SK-N-MC (cell line): ENCODE measurements at regions not wholly inside any gene's neighbourhood (a gene's known extent, or its start where the extent isn't known, plus 50 kb on each side); places are given as distances from the start of the nearest gene placed in this dataset.

Source experiments
- DNase-seq: peaks from one replicate; pipeline ENCODE4 v3.0.0-alpha.2; 2011; ENCODE audit warnings: low read depth, low spot score
- H3K27ac ChIP-seq: fragments of 200-600 bp; sonication (generic); 2 replicates; pipeline ENCODE4 v1.5.1; 2016; ENCODE audit warnings: mixed run types
- H3K36me3 ChIP-seq: fragments of 200-600 bp; sonication (generic); 2 replicates; pipeline ENCODE4 v1.6.1; 2017; ENCODE audit warnings: antibody characterized with exemption, low read length, mixed read lengths; ENCODE audit not compliant: insufficient read depth
- H3K4me3 ChIP-seq: fragments of 200-600 bp; sonication (generic); 2 replicates; pipeline ENCODE4 v1.5.1; 2016
- H3K9ac ChIP-seq: fragments of 200-600 bp; sonication (generic); 2 replicates; pipeline ENCODE4 v1.8.0; 2017; ENCODE audit warnings: mixed run types, mixed read lengths; ENCODE audit not compliant: insufficient read length
- H3K9me3 ChIP-seq: fragments of 200-600 bp; sonication (generic); 2 replicates; pipeline ENCODE4 v1.6.1; 2017; ENCODE audit warnings: low read depth, mild to moderate bottlenecking, antibody characterized with exemption, low read length, moderate library complexity, mixed read lengths
- EZH2 ChIP-seq: fragments of 200-600 bp; sonication (generic); IDR thresholded peaks from one replicate; pipeline ENCODE4 v1.6.1; 2017; ENCODE audit warnings: antibody characterized with exemption
- FOXP2 ChIP-seq: optimal IDR thresholded peaks from 2 replicates; pipeline ENCODE3; 2011; ENCODE audit warnings: mild to moderate bottlenecking, moderate library complexity; ENCODE audit not compliant: insufficient read depth; ENCODE audit errors: extremely low read length, control extremely low read depth
- POLR2AphosphoS5 ChIP-seq: IDR thresholded peaks from 2 replicates; pipeline ENCODE4 v1.6.1; 2012; ENCODE audit warnings: mild to moderate bottlenecking, low read depth, low read length, borderline replicate concordance

DNA sequence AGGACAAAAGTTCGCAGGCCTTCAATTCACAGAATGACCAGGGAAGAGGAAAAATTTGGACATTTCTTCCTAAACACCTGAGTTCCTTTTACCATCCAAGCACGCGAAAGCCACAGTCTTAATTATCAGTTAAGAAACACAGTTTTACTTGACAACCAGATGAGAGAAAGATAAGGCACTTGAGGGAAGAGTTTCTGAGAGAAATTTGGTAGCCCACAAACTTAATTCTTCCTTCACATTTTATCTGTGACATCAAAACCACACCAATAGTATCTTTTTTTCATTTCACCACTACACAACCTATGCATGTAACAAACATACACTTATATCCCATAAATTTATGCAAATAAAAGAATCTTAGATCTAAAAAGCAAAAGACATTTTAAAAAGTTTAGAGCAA lies 326.6 kb downstream of the MZT1 start:
- Histone ChIP-seq H3K27ac (no peak overlapping the region), H3K9me3 (no peaks in the 10 kb centered on the region), H3K36me3 (no peaks in the 10 kb centered on the region), H3K4me3 (no peak overlapping the region), H3K9ac (no peak overlapping the region)
- TF ChIP-seq POLR2AphosphoS5: no peak
- no peak for TF ChIP-seq EZH2
- no peak for TF ChIP-seq FOXP2
- no peak for DNase-seq

DNA sequence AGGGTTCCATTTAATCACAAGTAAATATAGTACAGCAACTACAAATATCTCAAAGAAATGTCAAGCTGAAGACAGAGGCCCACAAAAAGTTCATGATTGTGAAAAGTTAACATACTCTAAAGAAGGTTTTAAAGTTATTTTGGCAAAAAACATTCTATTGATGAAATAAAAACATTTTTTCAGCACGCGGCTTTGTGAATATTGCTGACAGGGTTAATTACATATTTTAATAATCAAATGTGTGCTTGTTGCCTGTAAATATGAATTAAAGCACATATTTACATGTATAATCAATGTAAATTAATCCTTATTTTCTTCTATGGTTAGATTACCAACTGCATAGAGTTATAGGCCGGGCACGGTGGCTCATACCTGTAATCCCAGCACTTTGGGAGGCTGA lies 328.1 kb downstream of the MZT1 start:
- H3K36me3 ChIP-seq: no peaks in the 10 kb centered on the region
- no peak overlapping the region for H3K4me3 ChIP-seq
- H3K9ac ChIP-seq: no peak overlapping the region
- no peak for TF ChIP-seq POLR2AphosphoS5
- no peak for TF ChIP-seq FOXP2
- no peak for TF ChIP-seq EZH2
- H3K9me3 ChIP-seq: no peaks in the 10 kb centered on the region
- no peak overlapping the region for H3K27ac ChIP-seq
- DNase-seq: no peak

DNA sequence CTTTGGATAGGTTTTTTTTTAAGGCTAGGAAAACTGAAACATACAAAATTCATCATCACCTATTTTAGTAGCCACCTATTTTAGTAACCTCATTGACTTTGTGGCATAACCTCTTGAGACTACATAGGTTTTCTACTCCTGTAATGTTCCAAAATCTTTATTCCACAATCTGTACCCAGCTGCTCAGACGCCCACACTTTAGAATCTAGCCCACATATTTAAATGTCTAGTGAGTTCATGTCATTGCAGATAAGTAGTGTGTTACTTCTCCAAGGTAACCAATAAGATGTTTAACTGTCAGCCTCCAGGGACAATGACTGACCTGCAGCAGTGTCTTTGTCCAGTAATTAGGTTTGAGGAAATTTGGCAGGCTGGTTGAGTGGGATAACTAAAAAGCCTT lies 330.2 kb downstream of the MZT1 start:
- Histone ChIP-seq H3K4me3 (no peak overlapping the region), H3K9me3 (no peaks in the 10 kb centered on the region), H3K9ac (no peak overlapping the region), H3K27ac (no peak overlapping the region), H3K36me3 (no peaks in the 10 kb centered on the region)
- DNase-seq: no peak
- TF ChIP-seq FOXP2: no peak
- no peak for TF ChIP-seq POLR2AphosphoS5
- TF ChIP-seq EZH2: no peak

DNA sequence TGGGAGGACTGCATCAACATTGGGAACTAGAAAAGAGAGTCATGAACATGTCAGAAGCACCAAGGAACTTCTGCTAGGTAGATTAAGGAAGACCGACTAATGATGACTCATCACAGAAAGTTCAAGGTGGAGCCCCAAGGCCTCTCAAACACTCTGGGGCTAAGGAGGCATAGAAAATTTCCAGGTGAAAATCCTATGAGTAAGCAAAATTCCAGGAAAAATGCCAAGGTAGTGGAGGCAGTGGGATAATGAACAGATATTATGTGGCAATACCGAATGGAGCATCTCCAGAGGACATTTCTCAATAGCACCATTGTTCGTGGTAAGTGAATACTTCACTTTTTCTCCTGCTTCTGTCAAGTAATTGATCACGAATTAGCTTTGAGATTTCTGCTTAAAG lies 336.5 kb downstream of the MZT1 start:
- Histone ChIP-seq H3K9ac (no peak overlapping the region), H3K36me3 (no peaks in the 10 kb centered on the region), H3K27ac (no peak overlapping the region), H3K9me3 (no peaks in the 10 kb centered on the region), H3K4me3 (no peak overlapping the region)
- no peak for DNase-seq
- TF ChIP-seq POLR2AphosphoS5 (no peak), FOXP2 (no peak), EZH2 (no peak)

DNA sequence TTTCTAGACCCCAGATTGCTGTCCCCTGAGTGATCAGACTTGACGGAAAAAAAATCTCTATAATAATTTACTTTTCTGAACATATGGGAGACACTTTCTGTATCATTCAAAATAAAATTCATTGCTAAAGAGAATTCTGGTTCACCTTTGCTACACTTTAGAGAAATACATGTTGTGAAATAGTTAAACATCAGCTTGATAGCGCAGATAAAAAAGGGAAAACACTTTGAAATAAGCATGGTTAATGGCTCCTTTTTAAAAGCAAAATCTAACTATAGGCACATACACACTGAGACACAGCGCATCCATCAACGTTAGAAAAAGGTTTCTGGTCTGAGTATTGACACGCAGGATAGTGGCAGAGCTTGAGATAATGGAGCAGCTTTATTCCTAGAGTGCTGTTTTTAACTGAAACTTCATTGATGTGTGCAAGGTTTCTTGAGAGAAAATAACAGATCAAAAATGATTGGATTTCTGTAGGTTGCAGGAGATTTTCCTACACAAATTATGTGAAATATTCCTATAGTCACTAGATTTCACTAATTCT lies 341.2 kb downstream of the MZT1 start:
- Histone ChIP-seq H3K9ac (no peak overlapping the region), H3K27ac (no peak overlapping the region), H3K36me3 (no peaks in the 10 kb centered on the region), H3K9me3 (no peaks in the 10 kb centered on the region), H3K4me3 (no peak overlapping the region)
- no peak for TF ChIP-seq FOXP2
- DNase-seq: no peak

DNA sequence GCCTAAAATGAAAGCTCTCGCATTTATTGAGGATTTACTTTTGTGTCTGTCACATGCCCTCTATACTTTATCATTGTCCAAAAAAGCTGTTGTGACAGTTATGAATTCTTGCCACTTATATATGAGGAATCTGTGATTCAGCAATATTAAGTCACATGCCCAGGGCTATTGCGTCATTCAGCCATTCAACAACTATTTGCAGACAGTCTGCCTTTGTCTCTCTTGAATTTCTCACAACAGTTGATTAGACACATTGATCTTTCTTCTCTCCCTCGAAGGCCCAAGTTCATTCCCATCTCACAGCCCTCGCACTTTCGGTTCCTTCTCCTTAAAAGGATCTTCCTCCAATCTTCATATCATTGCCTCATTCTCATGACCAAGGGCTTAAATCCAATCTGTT lies 342.6 kb downstream of the MZT1 start:
- no peaks in the 10 kb centered on the region for H3K36me3 ChIP-seq
- H3K27ac ChIP-seq: no peak overlapping the region
- no peak overlapping the region for H3K4me3 ChIP-seq
- DNase-seq: no peak
- H3K9me3 ChIP-seq: no peaks in the 10 kb centered on the region
- TF ChIP-seq FOXP2 (no peak), POLR2AphosphoS5 (no peak)
- no peak overlapping the region for H3K9ac ChIP-seq

DNA sequence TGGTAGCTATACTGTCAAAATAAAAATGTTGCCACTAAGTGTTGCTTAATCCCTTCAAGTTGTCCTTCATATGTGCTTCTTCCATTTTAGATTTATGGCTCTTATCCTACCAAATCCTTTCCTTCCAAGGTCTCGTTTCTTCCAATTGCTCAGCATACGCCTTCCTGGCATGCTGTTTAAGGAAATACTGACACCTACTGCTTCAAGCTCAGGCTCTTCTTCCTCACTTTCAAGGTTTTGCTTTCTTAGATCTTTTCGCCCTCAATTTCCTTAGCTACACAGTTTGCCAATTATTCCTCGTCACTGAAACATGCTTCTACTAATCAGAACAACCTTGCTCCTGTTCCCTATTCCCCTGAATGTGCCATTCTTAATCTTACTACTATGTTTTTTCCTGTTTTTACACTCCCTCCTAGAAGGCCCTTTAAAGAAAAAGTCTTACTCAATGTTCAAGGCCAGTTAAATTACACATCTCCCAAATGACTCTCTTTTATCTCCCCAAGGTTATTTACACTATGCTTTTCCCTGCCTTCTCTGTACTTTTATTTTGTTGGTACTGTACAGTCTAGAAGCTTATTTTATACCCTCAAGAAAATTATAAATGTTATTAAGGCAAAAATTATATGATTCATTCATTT lies 343.1 kb downstream of the MZT1 start:
- no peak overlapping the region for H3K9ac ChIP-seq
- no peaks in the 10 kb centered on the region for H3K36me3 ChIP-seq
- DNase-seq: no peak
- no peak for TF ChIP-seq POLR2AphosphoS5
- TF ChIP-seq FOXP2: no peak
- no peak for TF ChIP-seq EZH2
- H3K27ac ChIP-seq: no peak overlapping the region
- no peak overlapping the region for H3K4me3 ChIP-seq
- H3K9me3 ChIP-seq: no peaks in the 10 kb centered on the region

DNA sequence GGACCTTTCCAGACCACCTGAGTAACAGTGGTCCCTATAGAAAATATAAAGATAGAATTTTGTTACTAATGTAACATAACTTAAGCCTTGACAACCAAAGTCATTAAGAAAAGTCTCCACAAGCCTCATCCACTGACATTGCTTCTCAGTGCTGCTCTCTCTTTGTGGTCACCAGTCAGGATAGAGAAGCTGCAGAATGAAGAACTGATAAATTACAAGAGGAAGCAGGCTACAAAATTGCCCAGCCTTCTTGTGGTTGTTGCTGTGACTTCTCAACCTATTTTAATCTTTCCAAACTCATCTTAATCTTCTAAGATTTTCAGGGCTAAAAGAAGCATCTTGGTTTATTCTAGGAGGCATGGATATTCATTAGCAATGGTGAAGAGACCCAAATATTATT lies 343.8 kb downstream of the MZT1 start:
- no peak for DNase-seq
- Histone ChIP-seq H3K36me3 (no peaks in the 10 kb centered on the region), H3K9me3 (no peaks in the 10 kb centered on the region), H3K9ac (no peak overlapping the region), H3K27ac (no peak overlapping the region), H3K4me3 (no peak overlapping the region)
- TF ChIP-seq FOXP2 (no peak), EZH2 (no peak), POLR2AphosphoS5 (no peak)

DNA sequence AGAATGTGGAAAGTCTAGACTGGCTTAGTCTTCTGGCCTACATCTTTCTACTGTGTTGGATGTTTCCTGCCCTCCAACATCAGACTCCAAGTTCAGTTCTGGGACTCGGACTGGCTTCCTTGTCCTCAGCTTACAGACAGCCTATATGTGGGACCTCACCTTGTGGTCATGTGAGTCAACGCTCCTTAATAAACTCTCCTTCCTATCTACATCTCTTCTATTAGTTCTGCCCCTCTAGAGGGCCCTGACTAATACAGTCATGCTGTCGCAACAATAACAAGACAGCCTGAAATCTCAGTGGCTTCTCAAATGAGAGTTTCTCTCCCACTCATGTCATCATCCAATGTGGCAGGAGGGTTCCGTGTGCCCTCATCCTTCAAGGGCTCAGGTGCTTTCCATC lies 347.8 kb downstream of the MZT1 start:
- Histone ChIP-seq H3K27ac (no peak overlapping the region), H3K36me3 (no peaks in the 10 kb centered on the region), H3K9me3 (no peaks in the 10 kb centered on the region), H3K4me3 (no peak overlapping the region), H3K9ac (no peak overlapping the region)
- TF ChIP-seq FOXP2 (no peak), EZH2 (no peak), POLR2AphosphoS5 (no peak)
- DNase-seq: no peak
